GM19324 (cell line): ENCODE measurements at regions not wholly inside any gene's neighbourhood (a gene's known extent, or its start where the extent isn't known, plus 50 kb on each side); places are given as distances from the start of the nearest gene placed in this dataset.

Source experiments
- ATAC-seq: cut with Tn5 transposase; IDR thresholded peaks from one replicate; pipeline ENCODE4 v1.9.1; 2021; ENCODE audit warnings: mild to moderate bottlenecking, moderate library complexity; ENCODE audit not compliant: unreplicated experiment, low FRiP score

DNA sequence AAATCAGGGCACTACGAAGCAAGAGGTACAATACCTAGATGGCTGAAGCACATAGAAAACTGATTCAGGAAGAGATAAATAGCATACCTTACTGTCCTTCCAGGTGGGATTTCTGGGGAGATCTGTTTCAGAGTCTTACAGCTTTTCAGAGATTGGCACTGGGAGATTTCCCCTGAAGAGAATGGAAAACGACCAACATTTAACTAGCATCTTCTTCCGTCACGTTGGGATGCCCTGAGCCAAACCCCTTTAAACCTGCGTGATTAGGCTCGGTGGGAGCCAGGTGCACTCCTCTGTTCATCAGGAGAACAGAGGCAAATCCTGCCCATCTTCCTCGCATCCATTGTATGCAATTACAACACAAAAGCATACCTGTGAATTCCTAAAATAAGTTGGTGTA is 614.5 kb downstream of the HDGFL1 start:
- no peak for ATAC-seq

- no peak for ATAC-seq
These were observed 615.0 kb downstream of the HDGFL1 start for GRCh38 chr6:23184351-23184750.

DNA sequence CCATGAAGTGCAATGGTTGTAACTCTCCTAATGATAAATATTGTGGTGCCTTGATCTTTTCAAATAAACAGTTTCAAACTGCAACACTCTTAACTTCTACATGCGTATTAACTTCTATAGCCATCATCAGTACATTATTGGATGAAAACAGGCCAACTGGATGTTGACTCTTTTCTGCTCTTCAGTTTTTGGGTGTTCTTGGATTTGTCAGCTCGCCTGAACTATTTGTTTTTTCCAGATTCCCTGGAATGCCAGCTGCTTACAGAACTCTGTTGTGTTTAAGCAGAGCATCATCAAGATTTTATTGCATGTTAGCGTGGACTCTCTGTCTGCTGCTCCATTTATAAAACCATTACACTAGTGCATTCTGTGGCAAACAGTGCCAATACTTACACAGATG is 626.1 kb downstream of the HDGFL1 start:
- ATAC-seq: no peak

DNA sequence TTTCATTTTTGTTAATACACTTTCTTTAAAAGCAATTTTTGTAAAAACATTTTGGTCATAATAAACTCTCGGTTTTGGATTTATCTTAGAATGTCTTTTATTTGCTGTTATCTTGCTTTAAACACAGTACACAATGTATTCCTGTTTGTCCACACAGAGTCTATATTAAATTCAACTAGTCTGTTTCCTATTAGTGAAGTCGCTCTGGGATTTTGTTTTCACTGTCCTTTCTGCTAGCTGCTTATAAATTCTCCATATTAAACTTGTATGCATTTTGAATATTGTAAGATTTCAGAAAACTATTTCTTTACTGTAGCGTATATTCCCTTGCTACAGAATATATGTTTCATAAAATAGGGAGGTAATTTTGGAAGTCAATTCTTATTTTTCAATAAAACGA is 630.2 kb downstream of the HDGFL1 start:
- no peak for ATAC-seq

GRCh38 chr6:23200946-23201345 is 631.6 kb downstream of the HDGFL1 start:
- ATAC-seq: no peak

GRCh38 chr6:23202207-23202606 is 632.8 kb downstream of the HDGFL1 start:
- ATAC-seq: no peak

GRCh38 chr6:23212398-23212797 is 643.0 kb downstream of the HDGFL1 start:
- no peak for ATAC-seq

DNA sequence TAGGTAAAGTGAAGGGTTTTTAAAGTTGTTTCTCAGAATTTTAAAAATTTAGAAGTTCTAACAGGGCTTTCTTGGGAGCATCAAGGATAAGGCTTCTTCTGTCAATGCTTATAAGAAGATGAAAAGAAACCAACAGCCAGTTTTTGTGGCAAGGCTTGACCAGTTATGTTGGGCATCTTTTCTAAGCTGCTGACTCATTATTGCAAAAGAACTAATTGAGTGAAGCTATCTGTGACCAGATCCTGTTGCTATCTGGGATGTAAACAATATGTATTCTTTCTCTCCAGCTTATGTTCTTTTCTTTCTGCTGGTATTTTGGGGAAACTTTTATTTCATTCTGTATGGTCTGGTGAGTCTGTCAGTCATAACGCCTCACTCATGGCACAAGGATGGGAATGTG is 643.8 kb downstream of the HDGFL1 start:
- ATAC-seq: no peak

GRCh38 chr6:23213651-23214050 is 644.3 kb downstream of the HDGFL1 start:
- no peak for ATAC-seq

GRCh38 chr6:23218751-23219150 is 649.4 kb downstream of the HDGFL1 start:
- no peak for ATAC-seq

DNA sequence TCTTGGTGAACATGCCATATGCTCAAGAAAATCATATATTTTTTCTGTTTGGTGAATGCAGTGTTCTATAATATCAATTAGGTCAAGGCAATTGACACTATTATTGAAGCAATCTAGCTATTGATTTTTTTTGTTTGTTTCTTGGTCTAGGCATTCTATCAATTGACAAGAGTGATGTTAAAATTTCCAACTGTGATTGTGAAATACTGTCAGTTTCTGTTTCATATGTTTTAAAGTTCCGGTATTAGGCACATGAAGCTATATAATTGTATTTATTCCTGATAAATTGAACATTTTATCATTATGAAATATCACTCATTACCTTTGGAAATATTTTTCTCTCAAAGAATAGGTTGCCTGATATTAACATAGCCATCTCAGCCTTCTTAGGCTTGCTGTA is 653.4 kb downstream of the HDGFL1 start:
- no peak for ATAC-seq

DNA sequence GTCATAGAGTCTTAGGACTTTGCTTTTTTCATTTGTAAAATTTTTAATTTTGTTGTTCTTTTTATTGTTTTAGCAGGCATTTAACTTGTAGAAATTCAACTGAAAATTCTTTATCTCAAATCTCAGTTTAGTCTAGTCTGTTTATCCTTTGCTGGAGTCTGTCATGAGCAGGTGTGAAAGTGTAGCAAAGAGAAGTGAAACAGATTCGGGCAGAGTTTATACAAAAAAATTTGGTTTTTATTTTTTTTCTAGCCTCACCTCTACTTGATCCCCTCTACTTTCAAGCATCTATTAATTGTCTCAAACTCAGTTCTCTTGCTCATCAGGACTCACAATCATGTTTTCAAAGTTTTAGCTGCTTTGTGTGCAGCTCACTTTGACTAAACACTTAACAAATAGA is 655.2 kb downstream of the HDGFL1 start:
- no peak for ATAC-seq

DNA sequence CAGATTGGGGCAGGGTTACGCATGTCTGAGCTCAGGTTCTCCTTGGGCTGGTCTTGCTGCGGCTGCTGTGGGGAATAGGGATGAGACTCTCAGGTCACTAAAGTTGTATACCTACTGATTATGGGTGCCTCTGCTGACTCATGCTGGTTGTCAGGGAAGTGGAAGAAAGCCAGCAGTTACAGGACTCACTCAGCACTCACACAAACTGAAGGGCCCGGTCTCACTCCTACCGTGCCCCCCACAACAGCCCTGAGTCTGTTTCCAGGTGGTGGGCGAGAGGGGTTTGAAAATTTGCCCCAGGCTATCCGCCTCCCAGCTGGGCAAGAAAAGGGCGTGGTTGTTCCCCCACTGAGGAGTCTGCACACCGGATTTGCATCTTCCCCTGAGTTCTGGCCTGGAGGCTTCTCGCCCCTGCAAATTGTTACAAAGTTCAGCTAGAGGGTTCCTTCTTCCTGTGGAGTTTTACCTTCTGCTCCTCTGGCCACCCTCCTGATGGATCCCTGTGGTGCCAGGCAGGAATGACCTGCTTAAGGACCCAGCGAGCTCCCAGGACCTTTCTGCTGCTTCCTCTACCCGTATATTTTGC is 659.2 kb downstream of the HDGFL1 start:
- no peak for ATAC-seq

DNA sequence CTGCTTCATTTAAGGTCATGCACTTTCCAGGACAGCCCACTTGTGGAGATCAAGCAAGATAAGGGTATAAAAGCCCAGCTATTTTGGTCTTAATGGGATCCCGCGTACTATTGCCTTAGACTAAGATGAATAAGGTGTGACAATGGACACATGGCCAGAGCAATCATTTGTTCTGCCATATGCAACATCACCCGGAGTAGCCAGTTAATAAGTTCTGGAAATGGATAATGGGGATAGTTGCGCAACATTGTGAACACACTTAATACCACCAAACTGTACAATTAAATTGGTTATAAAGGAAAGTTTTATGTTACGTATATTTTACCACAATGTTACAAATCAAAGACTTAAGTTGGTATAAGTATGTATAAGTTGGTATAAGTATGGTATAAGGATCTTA is 674.5 kb downstream of the HDGFL1 start:
- no peak for ATAC-seq

DNA sequence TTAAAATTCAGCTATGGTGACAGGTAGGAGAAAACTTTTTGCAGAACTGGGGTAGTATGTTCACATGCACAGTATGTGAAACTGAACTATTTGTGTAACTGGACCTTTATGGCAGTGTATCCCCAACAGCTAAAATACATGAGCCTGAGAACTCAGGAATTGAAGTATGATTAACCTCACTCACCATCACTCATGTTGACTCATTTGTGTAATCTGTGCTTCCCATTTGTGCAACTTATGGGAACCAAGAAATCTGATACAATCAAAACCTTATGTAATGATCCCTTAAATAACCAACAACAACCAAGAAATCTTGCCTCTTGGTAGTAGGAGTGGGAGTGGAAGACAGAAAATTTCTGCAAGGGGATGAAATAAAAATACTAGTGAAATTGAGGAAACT is 674.9 kb downstream of the HDGFL1 start:
- ATAC-seq: no peak

DNA sequence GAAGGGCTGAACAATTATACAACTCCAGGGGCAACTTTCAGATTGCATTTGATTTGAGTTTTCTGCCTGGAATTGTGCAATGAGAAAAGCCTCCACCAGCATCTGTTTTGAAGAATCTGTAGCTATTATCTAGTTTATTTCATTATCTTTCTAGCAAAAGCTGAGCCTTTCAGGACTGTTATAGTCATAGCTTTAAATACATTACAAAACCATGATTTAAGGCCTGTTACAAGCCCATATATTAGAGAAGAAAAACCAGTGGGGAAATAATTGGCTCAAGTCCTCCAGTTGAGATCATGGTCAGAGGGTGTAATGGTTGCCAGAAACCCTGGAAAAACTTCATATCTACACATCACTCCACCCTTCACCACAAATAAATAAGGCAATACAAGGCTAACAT is 676.2 kb downstream of the HDGFL1 start:
- ATAC-seq: no peak

DNA sequence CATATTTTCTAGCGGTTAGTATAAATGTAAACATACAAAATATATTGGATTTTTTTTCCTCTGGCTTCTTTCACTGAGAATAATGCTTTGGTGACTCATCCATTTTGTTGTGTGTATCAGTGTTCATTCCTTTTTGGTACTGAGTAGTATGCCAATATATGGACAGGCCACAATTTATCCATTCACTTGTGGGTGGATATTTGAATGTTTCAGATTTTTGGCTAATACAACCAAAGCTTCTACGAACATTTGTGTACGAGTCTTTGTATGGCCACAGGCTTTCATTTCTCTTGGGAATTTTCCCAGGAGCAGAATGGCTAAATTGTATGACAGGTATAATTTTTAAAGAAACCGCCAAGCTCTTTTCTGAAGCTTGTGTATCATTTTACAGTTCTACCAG is 677.5 kb downstream of the HDGFL1 start:
- no peak for ATAC-seq

DNA sequence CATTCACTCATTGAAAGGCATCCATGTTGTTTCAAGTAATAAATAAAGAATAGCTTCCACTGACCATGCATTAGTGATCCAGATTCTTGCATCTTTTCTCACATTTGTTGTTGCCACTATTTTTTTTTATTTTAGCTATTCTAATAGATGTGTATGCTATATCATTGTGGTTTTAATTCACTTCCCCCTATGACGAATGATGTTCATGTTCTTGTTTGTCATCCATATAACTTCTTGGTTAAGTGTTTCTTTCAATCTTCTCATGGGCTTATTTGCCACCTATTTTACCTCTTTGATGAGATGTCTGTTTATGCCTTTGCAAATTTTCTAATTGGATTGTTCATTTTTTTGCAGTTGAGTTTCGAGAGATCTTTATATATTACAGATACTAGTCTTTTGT is 681.2 kb downstream of the HDGFL1 start:
- no peak for ATAC-seq

DNA sequence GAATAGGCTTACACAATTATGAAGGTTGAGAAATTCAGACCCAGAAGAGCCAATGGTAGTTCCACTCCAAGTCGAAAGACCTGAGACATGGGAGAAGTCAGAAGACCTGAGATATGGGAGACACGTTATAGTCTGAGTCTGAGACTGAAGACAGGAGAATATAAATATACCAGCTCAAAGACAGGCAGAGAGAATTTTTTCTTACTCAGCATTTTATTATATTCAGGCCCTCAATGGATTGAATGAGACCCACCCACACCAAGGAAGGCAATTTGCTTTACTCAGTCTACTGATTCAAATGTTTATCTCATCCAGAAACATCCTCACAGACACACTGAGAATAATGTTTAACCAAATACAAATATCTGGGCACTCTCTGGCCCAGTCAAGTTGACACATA is 693.5 kb downstream of the HDGFL1 start:
- ATAC-seq: no peak

DNA sequence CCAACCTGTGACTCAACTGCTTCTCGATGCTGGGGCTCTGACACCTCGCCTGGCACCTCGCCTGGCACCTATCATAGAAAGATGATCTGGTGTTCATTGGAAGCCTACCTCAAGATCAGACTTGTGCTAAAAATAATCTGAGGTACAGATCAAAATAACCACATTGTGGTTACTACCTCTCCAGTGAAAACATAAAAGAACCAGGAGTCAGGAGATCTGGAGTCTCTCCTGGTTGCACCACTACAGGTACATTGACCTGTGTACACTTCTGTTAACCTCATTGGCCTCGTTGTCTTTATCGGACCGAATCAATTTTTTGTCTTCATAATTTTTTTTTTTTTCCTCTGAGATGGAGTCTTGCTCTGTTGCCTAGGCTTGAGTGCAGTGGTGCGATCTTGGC is 695.9 kb downstream of the HDGFL1 start:
- no peak for ATAC-seq

DNA sequence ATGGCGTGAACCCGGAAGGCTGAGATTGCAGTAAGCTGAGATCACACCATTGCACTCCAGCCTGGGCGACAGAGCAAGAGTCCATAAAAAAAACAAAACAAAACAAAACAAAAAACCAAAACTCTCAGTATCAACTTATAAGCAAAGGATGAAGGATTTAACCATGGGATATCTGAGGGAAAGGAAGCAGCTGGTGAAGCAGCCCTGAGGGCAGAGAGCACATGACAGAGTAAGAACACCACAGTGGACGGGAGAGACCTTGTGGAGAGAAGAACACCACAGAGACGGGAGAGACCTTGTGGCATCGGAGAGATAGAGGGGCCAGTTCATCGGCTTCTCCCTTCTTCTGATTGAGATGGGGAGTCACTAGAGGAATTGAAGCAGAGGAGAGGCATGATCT is 697.2 kb downstream of the HDGFL1 start:
- ATAC-seq: no peak

GRCh38 chr6:23267651-23268050 is 698.3 kb downstream of the HDGFL1 start:
- ATAC-seq: no peak

DNA sequence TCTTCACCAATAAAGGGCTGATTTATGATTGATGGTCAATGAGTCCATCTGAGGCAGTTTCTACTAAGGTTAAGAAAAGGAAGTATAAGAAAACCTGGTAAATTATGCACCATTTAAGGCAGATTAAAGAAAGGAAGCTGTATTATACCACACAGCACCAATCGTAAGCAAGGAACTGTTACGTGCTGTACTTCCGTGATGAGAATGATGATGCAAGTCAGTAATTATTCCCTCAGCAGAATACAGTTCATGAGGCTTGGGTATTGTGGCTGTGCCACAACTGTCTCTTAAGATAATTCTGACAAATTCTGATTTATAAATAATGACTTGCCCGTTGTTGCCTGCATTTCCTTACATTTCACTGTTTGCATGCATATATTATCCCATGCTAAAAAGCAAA is 699.0 kb downstream of the HDGFL1 start:
- no peak for ATAC-seq
